ENCODE measurements at regions not wholly inside any gene's neighbourhood (a gene's known extent, or its start where the extent isn't known, plus 50 kb on each side); places are given as distances from the start of the nearest gene placed in this dataset.

- Histone ChIP-seq H3K4me2 (ENCODE audit: extremely low read depth, insufficient read depth, low read length) (no peak overlapping the region), H2AFZ (ENCODE audit: low read length) (no peak overlapping the region), H3K4me1 (ENCODE audit: control insufficient read depth, extremely low read depth, insufficient read depth, low read length) (no peaks in the 10 kb centered on the region), H3K27me3 (ENCODE audit: control insufficient read depth, insufficient read depth, low read length) (no peaks in the 10 kb centered on the region), H3K9ac (ENCODE audit: insufficient read depth, low read length) (no peak overlapping the region), H3K4me3 (replicated peaks in 1 of 4; ENCODE audit: control extremely low read depth in 1 of 4, insufficient read depth in 1 of 4, low read depth in 3 of 4, low read length in 4 of 4) (no peak overlapping the region), H3K9me3 (ENCODE audit: control insufficient read depth, insufficient read depth, low read depth, low read length) (no peaks in the 10 kb centered on the region), H3K27ac (ENCODE audit: insufficient read depth, low read length) (no peak overlapping the region), H4K20me1 (ENCODE audit: control insufficient read depth, extremely low read depth, insufficient read depth, low read length) (no peaks in the 10 kb centered on the region), H3K36me3 (ENCODE audit: control insufficient read depth, insufficient read depth, low read length) (no peaks in the 10 kb centered on the region), H3K79me2 (ENCODE audit: control insufficient read depth, insufficient read depth, low read length) (no peaks in the 10 kb centered on the region)
- TF ChIP-seq CTCF (conservative IDR thresholded peaks at IDR 0.05 in 1 of 2, IDR thresholded peaks at IDR 0.05 in 1 of 2; ENCODE audit: low read depth in 1 of 2, low read length in 2 of 2) (no peak), EZH2 (IDR thresholded peaks at IDR 0.05; ENCODE audit: low read length, missing control alignments) (no peak)
- no peak for DNase-seq (ENCODE audit: low read depth in 2 of 2)
These were observed 177.0 kb upstream of the GRIN3A start for GRCh38 chr9:101915482-101915881.

GRCh38 chr9:101912698-101913097 lies 174.3 kb upstream of the GRIN3A start:
- no peaks in the 10 kb centered on the region for H3K27me3 ChIP-seq (ENCODE audit: control insufficient read depth, insufficient read depth, low read length)
- H2AFZ ChIP-seq (ENCODE audit: low read length) = no peak overlapping the region
- no peaks in the 10 kb centered on the region for H3K36me3 ChIP-seq (ENCODE audit: control insufficient read depth, insufficient read depth, low read length)
- no peak overlapping the region for H3K9ac ChIP-seq (ENCODE audit: insufficient read depth, low read length)
- H4K20me1 ChIP-seq (ENCODE audit: control insufficient read depth, extremely low read depth, insufficient read depth, low read length) = no peaks in the 10 kb centered on the region
- DNase-seq (ENCODE audit: low read depth in 2 of 2) = no peak
- no peak overlapping the region for H3K4me3 ChIP-seq (replicated peaks in 1 of 4; ENCODE audit: control extremely low read depth in 1 of 4, insufficient read depth in 1 of 4, low read depth in 3 of 4, low read length in 4 of 4)
- no peak overlapping the region for H3K27ac ChIP-seq (ENCODE audit: insufficient read depth, low read length)
- H3K4me2 ChIP-seq (ENCODE audit: extremely low read depth, insufficient read depth, low read length) = no peak overlapping the region
- H3K79me2 ChIP-seq (ENCODE audit: control insufficient read depth, insufficient read depth, low read length) = no peaks in the 10 kb centered on the region
- TF ChIP-seq EZH2 (IDR thresholded peaks at IDR 0.05; ENCODE audit: low read length, missing control alignments) (no peak), CTCF (conservative IDR thresholded peaks at IDR 0.05 in 1 of 2, IDR thresholded peaks at IDR 0.05 in 1 of 2; ENCODE audit: low read depth in 1 of 2, low read length in 2 of 2) (no peak)
- H3K4me1 ChIP-seq (ENCODE audit: control insufficient read depth, extremely low read depth, insufficient read depth, low read length) = no peaks in the 10 kb centered on the region
- no peaks in the 10 kb centered on the region for H3K9me3 ChIP-seq (ENCODE audit: control insufficient read depth, insufficient read depth, low read depth, low read length)

- H3K4me3 ChIP-seq (replicated peaks in 1 of 4; ENCODE audit: control extremely low read depth in 1 of 4, insufficient read depth in 1 of 4, low read depth in 3 of 4, low read length in 4 of 4) = no peak overlapping the region
- H4K20me1 ChIP-seq (ENCODE audit: control insufficient read depth, extremely low read depth, insufficient read depth, low read length) = no peaks in the 10 kb centered on the region
- no peak overlapping the region for H3K4me2 ChIP-seq (ENCODE audit: extremely low read depth, insufficient read depth, low read length)
- H3K9me3 ChIP-seq (ENCODE audit: control insufficient read depth, insufficient read depth, low read depth, low read length) = no peaks in the 10 kb centered on the region
- no peaks in the 10 kb centered on the region for H3K4me1 ChIP-seq (ENCODE audit: control insufficient read depth, extremely low read depth, insufficient read depth, low read length)
- H3K79me2 ChIP-seq (ENCODE audit: control insufficient read depth, insufficient read depth, low read length) = no peaks in the 10 kb centered on the region
- no peak overlapping the region for H2AFZ ChIP-seq (ENCODE audit: low read length)
- H3K27me3 ChIP-seq (ENCODE audit: control insufficient read depth, insufficient read depth, low read length) = no peaks in the 10 kb centered on the region
- H3K9ac ChIP-seq (ENCODE audit: insufficient read depth, low read length) = no peak overlapping the region
- TF ChIP-seq CTCF (conservative IDR thresholded peaks at IDR 0.05 in 1 of 2, IDR thresholded peaks at IDR 0.05 in 1 of 2; ENCODE audit: low read depth in 1 of 2, low read length in 2 of 2) (no peak), EZH2 (IDR thresholded peaks at IDR 0.05; ENCODE audit: low read length, missing control alignments) (no peak)
- DNase-seq (ENCODE audit: low read depth in 2 of 2) = no peak
- no peak overlapping the region for H3K27ac ChIP-seq (ENCODE audit: insufficient read depth, low read length)
- H3K36me3 ChIP-seq (ENCODE audit: control insufficient read depth, insufficient read depth, low read length) = no peaks in the 10 kb centered on the region
These were observed 169.0 kb upstream of the GRIN3A start for GRCh38 chr9:101907466-101907865.

Data from fibroblast of lung (primary cell).